Stimulated activated memory B cell treated with anti-CD40 and anti-IgM and Interleukin-4, amounts not matched to agents 10 μg/mL and 1 μg/mL and 100 μg/mL, for 72 hours (primary cell): ENCODE measurements at regions not wholly inside any gene's neighbourhood (a gene's known extent, or its start where the extent isn't known, plus 50 kb on each side); places are given as distances from the start of the nearest gene placed in this dataset.
"Not testable (repeated sequence)": the region's sequence is repeated elsewhere in the genome, so short reads cannot be mapped to it uniquely, and the experiment has no call there.

Experiments used
- ATAC-seq: fragments of 150-1000 bp; cut with Tn5 transposase; 2 replicates; pipeline ENCODE4 v1.10.0; 2021
- H3K27ac Mint-ChIP-seq: one replicate; pipeline ENCODE4 v1.8.0; 2022; ENCODE audit warnings: mild to moderate bottlenecking, mixed read lengths
- H3K27me3 Mint-ChIP-seq: one replicate; pipeline ENCODE4 v1.8.0; 2022; ENCODE audit warnings: mixed read lengths
- H3K36me3 Mint-ChIP-seq: one replicate; pipeline ENCODE4 v1.8.0; 2022; ENCODE audit warnings: mixed read lengths
- H3K4me1 Mint-ChIP-seq: one replicate; pipeline ENCODE4 v1.8.0; 2022; ENCODE audit warnings: mixed read lengths
- H3K4me3 Mint-ChIP-seq: one replicate; pipeline ENCODE4 v1.8.0; 2022; ENCODE audit warnings: mild to moderate bottlenecking, moderate library complexity, mixed read lengths
- H3K9me3 Mint-ChIP-seq: one replicate; pipeline ENCODE4 v1.8.0; 2022; ENCODE audit warnings: mixed read lengths

GRCh38 chr10:3935933-3936359 lies 150.9 kb upstream of the KLF6 start:
- H3K36me3 Mint-ChIP-seq, result no peaks in the 10 kb centered on the region
- H3K4me1 Mint-ChIP-seq, result peaks cover 55% of the 10 kb centered on the region

GRCh38 chr10:3935141-3935540 lies 150.1 kb upstream of the KLF6 start:
- no peaks in the 10 kb centered on the region for H3K27me3 Mint-ChIP-seq
- peaks cover 2% of the 10 kb centered on the region for H3K9me3 Mint-ChIP-seq
- peak overlapping the region; percentile 89 for H3K27ac Mint-ChIP-seq
- peaks cover 55% of the 10 kb centered on the region for H3K4me1 Mint-ChIP-seq
- ATAC-seq, result peak; percentile 95
- peak overlapping the region; percentile 63 for H3K4me3 Mint-ChIP-seq
- H3K36me3 Mint-ChIP-seq, result no peaks in the 10 kb centered on the region

More at GRCh38 chr10:3935933-3936359, 150.9 kb upstream of the KLF6 start:
- no peak for ATAC-seq
- H3K4me3 Mint-ChIP-seq, result peak overlapping the region; percentile 63
- peak overlapping the region; percentile 89 for H3K27ac Mint-ChIP-seq
- peaks cover 2% of the 10 kb centered on the region for H3K9me3 Mint-ChIP-seq
- no peaks in the 10 kb centered on the region for H3K27me3 Mint-ChIP-seq

DNA sequence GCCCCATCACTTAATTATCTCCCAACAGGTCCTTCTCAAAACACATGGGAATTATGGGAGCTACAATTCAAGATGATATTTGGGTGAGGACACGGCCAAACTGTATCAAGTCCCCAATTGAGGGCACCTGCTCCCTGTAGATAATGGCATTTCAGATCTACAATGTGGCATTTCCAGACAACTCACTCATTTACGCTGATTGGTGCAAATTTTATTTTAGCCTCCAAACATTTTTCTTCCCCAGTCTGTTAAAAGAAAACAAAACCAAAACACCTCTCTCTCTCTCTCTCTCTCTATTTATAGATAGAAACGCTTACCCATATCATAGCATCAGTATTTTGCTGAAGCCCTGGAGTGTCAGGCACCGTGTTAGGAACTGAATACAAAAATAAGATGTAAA lies 148.7 kb upstream of the KLF6 start:
- Mint-ChIP-seq H3K9me3 (peaks cover 2% of the 10 kb centered on the region), H3K4me3 (no peak overlapping the region), H3K4me1 (peaks cover 55% of the 10 kb centered on the region), H3K27me3 (no peaks in the 10 kb centered on the region), H3K36me3 (no peaks in the 10 kb centered on the region), H3K27ac (peak overlapping the region; percentile 89)
- no peak for ATAC-seq

- no peaks in the 10 kb centered on the region for H3K36me3 Mint-ChIP-seq
- no peak overlapping the region for H3K4me3 Mint-ChIP-seq
- peaks cover 2% of the 10 kb centered on the region for H3K9me3 Mint-ChIP-seq
- H3K27me3 Mint-ChIP-seq, result no peaks in the 10 kb centered on the region
- ATAC-seq, result no peak
- peaks cover 55% of the 10 kb centered on the region for H3K4me1 Mint-ChIP-seq
- H3K27ac Mint-ChIP-seq, result peak overlapping the region; percentile 58
Observed at GRCh38 chr10:3932597-3933375, 147.8 kb upstream of the KLF6 start.

DNA sequence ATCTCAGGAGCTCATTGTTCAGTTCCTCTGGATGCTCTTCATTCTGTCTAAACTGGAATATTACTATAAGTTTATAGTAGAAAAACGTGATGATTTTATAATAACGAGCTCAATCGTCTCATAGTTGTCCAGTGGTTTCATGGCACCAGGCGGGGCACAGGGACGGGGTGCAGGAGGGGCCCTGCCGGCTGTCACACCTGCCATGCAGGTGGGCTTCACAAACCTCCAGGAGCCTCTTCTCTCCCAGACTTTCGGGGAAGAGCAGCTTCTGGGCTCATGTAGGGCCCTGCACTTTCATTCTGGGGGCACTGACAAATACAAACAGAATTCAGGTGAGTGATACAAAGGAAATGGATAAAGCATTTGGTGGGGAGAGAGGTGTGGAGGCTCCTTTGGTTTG lies 146.9 kb upstream of the KLF6 start:
- peaks cover 2% of the 10 kb centered on the region for H3K9me3 Mint-ChIP-seq
- H3K36me3 Mint-ChIP-seq, result no peaks in the 10 kb centered on the region
- peaks cover 56% of the 10 kb centered on the region for H3K4me1 Mint-ChIP-seq
- H3K4me3 Mint-ChIP-seq, result no peak overlapping the region
- peak overlapping the region; percentile 58 for H3K27ac Mint-ChIP-seq
- ATAC-seq, result no peak
- H3K27me3 Mint-ChIP-seq, result no peaks in the 10 kb centered on the region

DNA sequence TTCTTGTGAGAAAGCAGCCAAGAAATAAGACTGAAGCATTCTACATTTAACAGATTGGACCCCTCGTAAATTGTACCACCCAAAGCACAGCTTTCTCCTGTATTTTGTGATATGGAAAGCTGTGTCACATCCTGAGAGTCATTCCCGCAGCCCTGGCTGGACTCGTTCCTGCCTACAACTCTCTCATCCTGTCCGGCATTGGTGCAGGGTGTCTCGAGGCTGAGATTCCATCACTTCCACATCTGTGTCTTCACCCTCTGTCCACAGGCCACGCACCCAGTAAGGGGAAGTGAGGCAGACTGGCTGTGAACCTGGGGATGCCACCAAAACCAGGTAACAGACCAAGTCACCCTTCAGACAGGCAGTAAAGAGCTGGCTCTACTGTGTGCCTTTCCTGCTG lies 146.2 kb upstream of the KLF6 start:
- Mint-ChIP-seq H3K4me1 (peaks cover 50% of the 10 kb centered on the region), H3K27ac (peak overlapping the region; percentile 58), H3K36me3 (no peaks in the 10 kb centered on the region), H3K27me3 (no peaks in the 10 kb centered on the region), H3K4me3 (no peak overlapping the region), H3K9me3 (no peaks in the 10 kb centered on the region)
- ATAC-seq, result no peak

DNA sequence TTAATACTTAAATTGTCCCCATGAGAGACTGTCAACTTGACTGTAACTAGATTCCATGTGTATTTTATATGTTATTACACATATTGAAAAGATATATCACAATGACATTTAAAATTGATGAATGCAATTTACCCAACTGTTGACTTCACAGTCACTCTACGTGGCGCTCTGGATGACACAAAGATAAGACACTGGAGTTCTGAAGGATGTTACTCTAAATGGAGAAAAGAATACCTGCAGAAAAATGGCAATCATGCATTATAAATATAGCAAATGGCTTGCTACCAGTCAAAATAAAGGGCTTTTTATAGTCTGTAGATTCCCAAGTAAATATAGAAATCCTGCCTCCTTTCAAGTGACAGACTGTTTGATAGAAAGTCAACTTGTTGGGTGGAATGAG lies 143.6 kb upstream of the KLF6 start:
- Mint-ChIP-seq H3K4me3 (no peak overlapping the region), H3K4me1 (peaks cover 24% of the 10 kb centered on the region), H3K27me3 (no peaks in the 10 kb centered on the region), H3K27ac (no peak overlapping the region), H3K9me3 (no peaks in the 10 kb centered on the region), H3K36me3 (no peaks in the 10 kb centered on the region)
- ATAC-seq, result no peak

DNA sequence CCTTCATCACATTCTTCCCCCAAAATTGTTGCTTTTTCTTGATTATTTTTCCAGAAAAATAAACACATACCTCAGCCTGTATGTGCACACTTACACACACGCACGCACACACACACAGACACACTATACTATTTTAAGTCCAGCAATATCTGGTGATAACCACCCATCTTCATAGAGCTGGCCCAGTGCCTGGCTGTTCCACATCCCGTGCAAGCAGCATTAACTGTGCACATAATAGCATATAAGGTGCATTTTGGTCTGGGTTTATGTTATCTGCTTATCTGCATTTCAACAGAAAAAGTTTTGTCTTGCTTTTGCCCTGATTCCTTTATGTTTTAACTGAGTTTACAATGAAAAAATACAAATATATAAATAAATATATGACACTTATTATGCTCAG lies 143.1 kb upstream of the KLF6 start:
- Mint-ChIP-seq H3K27ac (no peak overlapping the region), H3K9me3 (no peaks in the 10 kb centered on the region), H3K4me3 (no peak overlapping the region), H3K36me3 (no peaks in the 10 kb centered on the region), H3K27me3 (no peaks in the 10 kb centered on the region), H3K4me1 (peaks cover 23% of the 10 kb centered on the region)
- no peak for ATAC-seq

GRCh38 chr10:3926675-3927525 lies 141.9 kb upstream of the KLF6 start:
- no peak for ATAC-seq
- H3K27me3 Mint-ChIP-seq, result no peaks in the 10 kb centered on the region
- no peaks in the 10 kb centered on the region for H3K36me3 Mint-ChIP-seq
- H3K4me1 Mint-ChIP-seq, result peaks cover 13% of the 10 kb centered on the region
- no peaks in the 10 kb centered on the region for H3K9me3 Mint-ChIP-seq
- no peak overlapping the region for H3K4me3 Mint-ChIP-seq
- no peak overlapping the region for H3K27ac Mint-ChIP-seq

GRCh38 chr10:3926258-3926657 lies 141.2 kb upstream of the KLF6 start:
- no peak overlapping the region for H3K27ac Mint-ChIP-seq
- no peaks in the 10 kb centered on the region for H3K27me3 Mint-ChIP-seq
- peaks cover 8% of the 10 kb centered on the region for H3K4me1 Mint-ChIP-seq
- H3K9me3 Mint-ChIP-seq, result no peaks in the 10 kb centered on the region
- no peak for ATAC-seq
- H3K4me3 Mint-ChIP-seq, result no peak overlapping the region
- no peaks in the 10 kb centered on the region for H3K36me3 Mint-ChIP-seq

DNA sequence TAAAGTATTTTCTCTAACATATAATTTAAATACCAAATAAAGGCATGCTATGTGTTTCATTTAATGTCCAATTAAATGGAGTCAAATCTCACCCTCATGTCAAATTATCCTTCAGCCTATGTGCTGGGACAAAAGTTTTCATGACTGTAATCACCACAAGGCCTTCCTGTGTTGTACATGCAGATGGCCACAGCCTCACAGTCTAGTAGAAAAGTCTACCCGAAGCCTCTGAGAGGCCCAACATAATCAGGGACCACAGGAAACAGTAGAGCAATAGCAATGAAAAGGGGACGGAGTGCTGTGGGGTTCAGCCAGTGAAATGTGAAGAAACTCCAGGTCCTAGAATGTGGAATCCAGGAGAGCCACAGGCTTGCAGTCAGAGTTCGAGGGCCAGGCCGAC lies 140.2 kb upstream of the KLF6 start:
- Mint-ChIP-seq H3K36me3 (no peaks in the 10 kb centered on the region), H3K27ac (no peak overlapping the region), H3K4me1 (peaks cover 5% of the 10 kb centered on the region), H3K9me3 (no peaks in the 10 kb centered on the region), H3K4me3 (no peak overlapping the region), H3K27me3 (no peaks in the 10 kb centered on the region)
- ATAC-seq, result no peak

- no peaks in the 10 kb centered on the region for H3K9me3 Mint-ChIP-seq
- peak overlapping the region; percentile 22 for H3K27ac Mint-ChIP-seq
- H3K4me1 Mint-ChIP-seq, result peaks cover 5% of the 10 kb centered on the region
- no peaks in the 10 kb centered on the region for H3K36me3 Mint-ChIP-seq
- no peak for ATAC-seq
- no peaks in the 10 kb centered on the region for H3K27me3 Mint-ChIP-seq
- no peak overlapping the region for H3K4me3 Mint-ChIP-seq
Observed at GRCh38 chr10:3924344-3924743, 139.3 kb upstream of the KLF6 start.

GRCh38 chr10:3923033-3923432 lies 138.0 kb upstream of the KLF6 start:
- no peak for ATAC-seq
- Mint-ChIP-seq H3K4me1 (peaks cover 5% of the 10 kb centered on the region), H3K27me3 (no peaks in the 10 kb centered on the region), H3K36me3 (no peaks in the 10 kb centered on the region), H3K27ac (no peak overlapping the region), H3K9me3 (no peaks in the 10 kb centered on the region), H3K4me3 (no peak overlapping the region)

DNA sequence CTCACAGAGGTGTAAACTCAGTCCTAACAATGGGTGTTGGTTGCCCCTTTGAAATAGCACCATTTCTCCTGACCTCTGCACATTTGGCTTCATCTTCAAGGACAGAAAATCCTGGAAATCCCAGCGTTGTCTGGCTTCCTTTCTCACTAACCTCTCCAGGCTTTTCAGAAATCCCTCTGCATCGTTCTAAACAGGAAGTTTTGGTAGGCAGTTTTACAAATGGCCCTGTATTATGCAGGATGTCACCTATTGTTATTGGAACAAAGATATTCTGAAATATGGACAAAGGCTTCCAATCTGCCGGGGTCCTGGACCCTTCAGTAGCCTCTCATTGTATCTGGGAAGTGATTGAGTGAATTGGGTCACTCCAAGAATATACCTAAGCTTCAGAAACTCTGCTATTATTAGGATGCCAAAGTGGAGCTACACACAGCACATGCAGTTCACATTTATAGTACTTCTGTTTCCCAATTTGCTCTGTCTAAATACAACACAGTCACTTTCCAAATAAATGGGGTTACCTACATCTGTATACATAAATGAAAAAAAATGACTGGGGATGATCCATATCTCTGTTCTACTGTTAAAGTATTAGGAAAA lies 134.8 kb upstream of the KLF6 start:
- H3K4me1 Mint-ChIP-seq, result no peaks in the 10 kb centered on the region
- H3K4me3 Mint-ChIP-seq, result no peak overlapping the region
- no peaks in the 10 kb centered on the region for H3K9me3 Mint-ChIP-seq
- H3K36me3 Mint-ChIP-seq, result no peaks in the 10 kb centered on the region
- no peak overlapping the region for H3K27ac Mint-ChIP-seq
- no peak for ATAC-seq
- no peaks in the 10 kb centered on the region for H3K27me3 Mint-ChIP-seq

DNA sequence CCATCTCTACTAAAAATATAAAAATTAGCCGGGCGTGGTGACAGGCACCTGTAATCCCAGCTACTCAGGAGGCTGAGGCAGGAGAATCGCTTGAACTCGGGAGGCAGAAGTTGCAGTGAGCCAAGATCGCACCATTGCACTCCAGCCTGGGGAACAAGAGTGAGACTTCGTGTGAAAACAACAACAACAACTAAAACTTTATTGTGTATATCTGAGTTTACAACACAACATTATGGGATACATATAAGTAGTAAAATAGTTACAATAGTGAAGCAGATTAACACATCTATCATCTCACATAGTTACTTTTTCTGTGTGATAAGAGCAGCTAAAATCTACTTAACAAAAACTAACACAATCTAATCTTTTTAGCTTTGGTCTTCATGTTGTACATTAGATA lies 132.4 kb upstream of the KLF6 start:
- not testable (repeated sequence) for H3K27me3 Mint-ChIP-seq, ATAC-seq, H3K9me3 Mint-ChIP-seq, H3K36me3 Mint-ChIP-seq, H3K4me3 Mint-ChIP-seq, H3K4me1 Mint-ChIP-seq, H3K27ac Mint-ChIP-seq
